ENCODE measurements at regions not wholly inside any gene's neighbourhood (a gene's known extent, or its start where the extent isn't known, plus 50 kb on each side); places are given as distances from the start of the nearest gene placed in this dataset.

- TF ChIP-seq CTCF (conservative IDR thresholded peaks at IDR 0.05; ENCODE audit: low read depth, low read length), result no peak
- DNase-seq (ENCODE audit: low read depth), result no peak
- no peak overlapping the region for H3K4me3 ChIP-seq (ENCODE audit: low read depth, low read length)
Measured at GRCh38 chr9:26753971-26754370, 138.6 kb downstream of the CAAP1 start.

- no peak overlapping the region for H3K4me3 ChIP-seq (ENCODE audit: low read depth, low read length)
- TF ChIP-seq CTCF (conservative IDR thresholded peaks at IDR 0.05; ENCODE audit: low read depth, low read length), result no peak
- DNase-seq (ENCODE audit: low read depth), result no peak
Measured at GRCh38 chr9:26750162-26750561, 142.4 kb downstream of the CAAP1 start.

- peak; percentile 4 for TF ChIP-seq CTCF (conservative IDR thresholded peaks at IDR 0.05; ENCODE audit: low read depth, low read length)
Measured at GRCh38 chr9:26748449-26749058, 144.0 kb downstream of the CAAP1 start.

GRCh38 chr9:26747611-26748010, 145.0 kb downstream of the CAAP1 start:
- no peak for TF ChIP-seq CTCF (conservative IDR thresholded peaks at IDR 0.05; ENCODE audit: low read depth, low read length)
- no peak overlapping the region for H3K4me3 ChIP-seq (ENCODE audit: low read depth, low read length)
- no peak for DNase-seq (ENCODE audit: low read depth)

More at GRCh38 chr9:26748449-26749058, 144.0 kb downstream of the CAAP1 start:
- no peak overlapping the region for H3K4me3 ChIP-seq (ENCODE audit: low read depth, low read length)
- no peak for DNase-seq (ENCODE audit: low read depth)

GRCh38 chr9:26746357-26747072, 146.1 kb downstream of the CAAP1 start:
- DNase-seq (ENCODE audit: low read depth), result peak; percentile 55

GRCh38 chr9:26745111-26745510, 147.5 kb downstream of the CAAP1 start:
- H3K4me3 ChIP-seq (ENCODE audit: low read depth, low read length), result no peak overlapping the region
- no peak for TF ChIP-seq CTCF (conservative IDR thresholded peaks at IDR 0.05; ENCODE audit: low read depth, low read length)
- DNase-seq (ENCODE audit: low read depth), result no peak

More at GRCh38 chr9:26746357-26747072, 146.1 kb downstream of the CAAP1 start:
- no peak overlapping the region for H3K4me3 ChIP-seq (ENCODE audit: low read depth, low read length)
- no peak for TF ChIP-seq CTCF (conservative IDR thresholded peaks at IDR 0.05; ENCODE audit: low read depth, low read length)

Data from choroid plexus epithelial cell (primary cell).